HCT116 (cell line): ENCODE measurements at regions not wholly inside any gene's neighbourhood (a gene's known extent, or its start where the extent isn't known, plus 50 kb on each side); places are given as distances from the start of the nearest gene placed in this dataset.

Experiments
- ATF3 ChIP-seq: IDR thresholded peaks from 2 replicates; pipeline ENCODE4 v1.6.1; 2012
- CEBPB ChIP-seq: IDR thresholded peaks from 2 replicates; pipeline ENCODE4 v1.6.1; 2012; ENCODE audit warnings: low read depth
- CTCF ChIP-seq, 3 experiments: fragments of 200-600 bp in 1 of 3; sonication (generic) in 1 of 3; IDR thresholded peaks in 2 of 3; conservative IDR thresholded peaks in 1 of 3; 2 replicates each; pipeline ENCODE4 v1.5.1; 2012 to 2017; ENCODE audit warnings: low read depth in 2 of 3, low read length in 2 of 3, antibody characterized with exemption in 1 of 3, borderline replicate concordance in 1 of 3, control low read depth in 1 of 3, mild to moderate bottlenecking in 1 of 3, mixed read lengths in 1 of 3, mixed run types in 1 of 3, moderate library complexity in 1 of 3; ENCODE audit not compliant: insufficient read depth in 1 of 3
- ELF1 ChIP-seq: IDR thresholded peaks from 2 replicates; pipeline ENCODE4 v1.6.1; 2012; ENCODE audit warnings: low read depth, borderline replicate concordance
- EZH2 ChIP-seq: fragments of 200-600 bp; sonication (generic); IDR thresholded peaks from 2 replicates; pipeline ENCODE4 v1.6.1; 2017; ENCODE audit warnings: antibody characterized with exemption, mixed run types
- EZH2phosphoT487 ChIP-seq: fragments of 200-600 bp; IDR thresholded peaks from 2 replicates; pipeline ENCODE4 v1.6.1; 2018; ENCODE audit warnings: antibody characterized with exemption, borderline replicate concordance
- FOSL1 ChIP-seq: IDR thresholded peaks from 2 replicates; pipeline ENCODE4 v1.6.1; 2012; ENCODE audit warnings: low read depth
- JUND ChIP-seq: IDR thresholded peaks from 2 replicates; pipeline ENCODE4 v1.6.1; 2012
- POLR2A ChIP-seq: IDR thresholded peaks from 2 replicates; pipeline ENCODE4 v1.7.0; 2011; ENCODE audit warnings: borderline replicate concordance; ENCODE audit not compliant: insufficient read depth, insufficient read length; ENCODE audit errors: extremely low read depth
- POLR2AphosphoS5 ChIP-seq: IDR thresholded peaks from 2 replicates; pipeline ENCODE4 v1.6.1; 2011; ENCODE audit warnings: mild to moderate bottlenecking, low read depth, low read length, moderate library complexity
- REST ChIP-seq: IDR thresholded peaks from 2 replicates; pipeline ENCODE4 v1.6.1; 2012; ENCODE audit warnings: low read depth
- YY1 ChIP-seq: IDR thresholded peaks from 2 replicates; pipeline ENCODE4 v1.6.1; 2011; ENCODE audit warnings: low read length, low read depth, moderate library complexity, mild to moderate bottlenecking; ENCODE audit not compliant: insufficient replicate concordance; ENCODE audit errors: extremely low read depth
- ZBTB33 ChIP-seq: IDR thresholded peaks from 2 replicates; pipeline ENCODE4 v1.6.1; 2011; ENCODE audit warnings: mild to moderate bottlenecking, low read length, moderate library complexity; ENCODE audit not compliant: insufficient replicate concordance; ENCODE audit errors: extremely low read depth
- ZNF274 ChIP-seq: fragments of 200-500 bp; sonication (Bioruptor generic); IDR thresholded peaks from 2 replicates; pipeline ENCODE4 v1.6.1; 2014; ENCODE audit warnings: mild to moderate bottlenecking, low read depth, low read length, inconsistent platforms

- TF ChIP-seq POLR2AphosphoS5 (no peak), POLR2A (no peak), CTCF (IDR thresholded peaks at IDR 0.05 in 2 of 3, conservative IDR thresholded peaks at IDR 0.05 in 1 of 3; ENCODE audit: borderline replicate concordance in 1 of 3, insufficient read depth in 1 of 3, low read depth in 2 of 3, low read length in 2 of 3) (no peak), YY1 (no peak), REST (no peak), EZH2 (no peak), FOSL1 (no peak), ELF1 (no peak), CEBPB (no peak), ZBTB33 (no peak), ATF3 (no peak), ZNF274 (no peak), EZH2phosphoT487 (no peak), JUND (no peak)
These were observed 660.9 kb upstream of the LINC00305 start for GRCh38 chr18:64809801-64810200.
